B cell (primary cell): ENCODE measurements at regions not wholly inside any gene's neighbourhood (a gene's known extent, or its start where the extent isn't known, plus 50 kb on each side); places are given as distances from the start of the nearest gene placed in this dataset.

Source experiments
- ATAC-seq: fragments of 200-7000 bp; cut with Tn5 transposase; one replicate; pipeline ENCODE4 v1.10.0; 2021; ENCODE audit warnings: low read depth, mild to moderate bottlenecking, moderate number of reproducible peaks, moderate library complexity
- CTCF ChIA-PET: fragments of 350-600 bp; sonication (Branson Sonifier 250); formaldehyde crosslinking; loops from one replicate; lab custom pipeline; 2021; ENCODE audit warnings: antibody characterized with exemption, inconsistent platforms; lab: Charles Lee
- POLR2A ChIA-PET: fragments of 350-600 bp; sonication (Branson Sonifier 250); formaldehyde crosslinking; loops from one replicate; lab custom pipeline; 2021; ENCODE audit warnings: antibody characterized with exemption; lab: Charles Lee
- DNase-seq: peaks from one replicate; pipeline ENCODE4 v3.0.0; 2013
- H2AFZ ChIP-seq: 2 replicates; pipeline ENCODE4 v1.6.1; 2012; ENCODE audit warnings: mild to moderate bottlenecking, low read depth, low read length; ENCODE audit not compliant: insufficient read depth, poor library complexity, severe bottlenecking
- H3K27ac ChIP-seq, 2 donors: 1 replicate in 1 of 2; 2 replicates in 1 of 2; pipeline ENCODE4 v1.5.1; 2012 to 2013; ENCODE audit warnings: low read length in 2 of 2, mild to moderate bottlenecking in 2 of 2, moderate library complexity in 1 of 2
- H3K27me3 ChIP-seq, 4 experiments: fragments of 200-600 bp in 1 of 4; sonication (generic) in 1 of 4; replicated peaks in 1 of 4; 1 replicate in 2 of 4; 2 replicates in 2 of 4; pipeline versions ENCODE4 v1.6.1 to v1.7.0; 2013 to 2016; ENCODE audit warnings: low read length in 3 of 4, mild to moderate bottlenecking in 2 of 4, mixed read lengths in 1 of 4, moderate library complexity in 1 of 4; ENCODE audit not compliant: insufficient read depth in 4 of 4, control insufficient read depth in 3 of 4; ENCODE audit errors: control extremely low read depth in 1 of 4
- H3K36me3 ChIP-seq, 2 experiments: replicated peaks in 1 of 2; 1 replicate in 1 of 2; 2 replicates in 1 of 2; pipeline versions ENCODE4 v1.6.1 to v1.7.1; 2013; ENCODE audit warnings: low read length in 1 of 2; ENCODE audit not compliant: insufficient read depth in 2 of 2, control insufficient read depth in 1 of 2; ENCODE audit errors: control extremely low read depth in 1 of 2, extremely low read depth in 1 of 2
- H3K4me1 ChIP-seq, 2 donors: fragments of 200-600 bp in 1 of 2; sonication (generic) in 1 of 2; 1 replicate in 1 of 2; 2 replicates in 1 of 2; pipeline versions ENCODE4 v1.5.1 to v1.6.1; 2013 to 2017; ENCODE audit warnings: low read length in 2 of 2; ENCODE audit not compliant: control insufficient read depth in 2 of 2, insufficient read depth in 2 of 2
- H3K4me2 ChIP-seq: replicated peaks from 2 replicates; pipeline ENCODE3; 2012; ENCODE audit warnings: mild to moderate bottlenecking, low read depth, low read length; ENCODE audit not compliant: poor library complexity, severe bottlenecking
- H3K4me3 ChIP-seq, 5 experiments: fragments of 200-600 bp in 1 of 5; sonication (generic) in 1 of 5; 1 replicate in 3 of 5; 2 replicates in 2 of 5; pipeline versions ENCODE4 v1.5.1 to v1.7.0; 2011 to 2016; ENCODE audit warnings: low read length in 4 of 5, mild to moderate bottlenecking in 4 of 5, low read depth in 2 of 5, control low read depth in 1 of 5, moderate library complexity in 1 of 5; ENCODE audit not compliant: insufficient read depth in 1 of 5; ENCODE audit errors: control extremely low read depth in 1 of 5, extremely low read depth in 1 of 5
- H3K79me2 ChIP-seq: fragments of 200-600 bp; sonication (generic); one replicate; pipeline ENCODE4 v1.6.0; 2016; ENCODE audit warnings: low read length; ENCODE audit not compliant: control insufficient read depth, insufficient read depth
- H3K9ac ChIP-seq: fragments of 200-600 bp; sonication (generic); 2 replicates; pipeline ENCODE4 v1.6.1; 2017; ENCODE audit warnings: mild to moderate bottlenecking, low read length, moderate library complexity
- H3K9me3 ChIP-seq, 3 donors: one replicate each; pipeline versions ENCODE4 v1.6.1 to v1.7.1; 2013; ENCODE audit warnings: low read length in 2 of 3; ENCODE audit not compliant: control insufficient read depth in 2 of 3, insufficient read depth in 1 of 3; ENCODE audit errors: control extremely low read depth in 1 of 3
- H4K20me1 ChIP-seq: 2 replicates; pipeline ENCODE4 v1.6.0; 2012; ENCODE audit warnings: mild to moderate bottlenecking, low read length; ENCODE audit not compliant: insufficient read depth, control insufficient read depth, poor library complexity, severe bottlenecking
- H3K27ac Mint-ChIP-seq: one replicate; pipeline ENCODE4 v1.8.0; 2021; ENCODE audit warnings: mixed read lengths
- H3K27me3 Mint-ChIP-seq: one replicate; pipeline ENCODE4 v1.8.0; 2021; ENCODE audit warnings: mixed read lengths
- H3K4me1 Mint-ChIP-seq: one replicate; pipeline ENCODE4 v1.8.0; 2021; ENCODE audit warnings: mixed read lengths
- H3K4me3 Mint-ChIP-seq: one replicate; pipeline ENCODE4 v1.8.0; 2021; ENCODE audit warnings: mixed read lengths
- H3K9me3 Mint-ChIP-seq: one replicate; pipeline ENCODE4 v1.8.0; 2022; ENCODE audit warnings: mixed read lengths; ENCODE audit not compliant: insufficient read depth
- EZH2 ChIP-seq: IDR thresholded peaks from 2 replicates; pipeline ENCODE4 v1.6.1; 2012; ENCODE audit warnings: borderline replicate concordance, low read depth, mild to moderate bottlenecking, moderate library complexity, low read length; ENCODE audit not compliant: insufficient read depth, poor library complexity, severe bottlenecking
- WGBS: methylation state at CpG from one replicate; pipeline ENCODE4 v1.1.5; 2013; ENCODE audit warnings: missing lambda C conversion rate; ENCODE audit not compliant: insufficient coverage; 5-methylcytosine and 5-hydroxymethylcytosine counted together
- intact Hi-C: fragments of 100-400 bp; cut with micrococcal nuclease; formaldehyde crosslinking; loops from one replicate; pipeline ENCODE4 v1.10.0; 2022
- TF ChIP-seq, protein P1 (sequence below): fragments of 200-600 bp; IDR thresholded peaks from one replicate; pipeline ENCODE4 v1.8.0; 2022; ENCODE audit warnings: antibody characterized with exemption, mild to moderate bottlenecking

DNA sequence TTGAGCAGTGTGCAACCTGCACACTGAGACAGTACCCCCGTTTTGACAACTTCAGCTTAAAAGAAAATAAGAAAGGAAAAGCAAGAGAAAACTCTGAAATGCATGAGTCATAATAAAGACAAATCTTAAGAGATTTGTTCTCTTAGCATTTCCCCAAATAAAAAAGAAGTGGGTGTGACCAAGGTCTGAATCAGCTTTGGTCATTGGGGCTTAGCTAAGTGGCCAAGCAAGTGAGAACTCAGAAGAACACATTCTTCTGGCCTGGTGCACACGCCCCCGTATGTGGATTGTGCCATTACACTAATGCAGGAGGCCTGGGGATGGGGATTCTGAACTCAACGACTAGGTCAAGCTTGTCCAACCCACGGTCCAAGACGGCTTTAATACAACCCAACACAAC is 56.9 kb upstream of the PDZRN3 start:
- Histone ChIP-seq H3K36me3 (no peaks in the 10 kb centered on the region), H3K27ac (no peak overlapping the region), H4K20me1 (no peaks in the 10 kb centered on the region), H3K4me2 (no peak overlapping the region), H3K9me3 (peaks cover 0 to 3% (median 0%) of the 10 kb centered on the region in 3 donors), H3K27me3 (no peaks in the 10 kb centered on the region), H3K4me3 (no peak overlapping the region), H3K79me2 (no peaks in the 10 kb centered on the region), H3K9ac (no peak overlapping the region), H2AFZ (no peak overlapping the region), H3K4me1 (no peaks in the 10 kb centered on the region)
- ATAC-seq: no peak
- no peak for TF ChIP-seq EZH2
- TF ChIP-seq, protein P1, sequence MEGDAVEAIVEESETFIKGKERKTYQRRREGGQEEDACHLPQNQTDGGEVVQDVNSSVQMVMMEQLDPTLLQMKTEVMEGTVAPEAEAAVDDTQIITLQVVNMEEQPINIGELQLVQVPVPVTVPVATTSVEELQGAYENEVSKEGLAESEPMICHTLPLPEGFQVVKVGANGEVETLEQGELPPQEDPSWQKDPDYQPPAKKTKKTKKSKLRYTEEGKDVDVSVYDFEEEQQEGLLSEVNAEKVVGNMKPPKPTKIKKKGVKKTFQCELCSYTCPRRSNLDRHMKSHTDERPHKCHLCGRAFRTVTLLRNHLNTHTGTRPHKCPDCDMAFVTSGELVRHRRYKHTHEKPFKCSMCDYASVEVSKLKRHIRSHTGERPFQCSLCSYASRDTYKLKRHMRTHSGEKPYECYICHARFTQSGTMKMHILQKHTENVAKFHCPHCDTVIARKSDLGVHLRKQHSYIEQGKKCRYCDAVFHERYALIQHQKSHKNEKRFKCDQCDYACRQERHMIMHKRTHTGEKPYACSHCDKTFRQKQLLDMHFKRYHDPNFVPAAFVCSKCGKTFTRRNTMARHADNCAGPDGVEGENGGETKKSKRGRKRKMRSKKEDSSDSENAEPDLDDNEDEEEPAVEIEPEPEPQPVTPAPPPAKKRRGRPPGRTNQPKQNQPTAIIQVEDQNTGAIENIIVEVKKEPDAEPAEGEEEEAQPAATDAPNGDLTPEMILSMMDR: no peak
- ChIA-PET CTCF (no interaction called here), POLR2A (no interaction called here)
- H3K27me3 Mint-ChIP-seq: no peaks in the 10 kb centered on the region
- H3K4me1 Mint-ChIP-seq: no peaks in the 10 kb centered on the region
- WGBS: 61% methylated on average over 2 of the region's 6 CpGs
- no peak for DNase-seq
- H3K9me3 Mint-ChIP-seq: no peaks in the 10 kb centered on the region
- no peak overlapping the region for H3K4me3 Mint-ChIP-seq
- H3K27ac Mint-ChIP-seq: no peak overlapping the region
- intact Hi-C loops: no loop called here

DNA sequence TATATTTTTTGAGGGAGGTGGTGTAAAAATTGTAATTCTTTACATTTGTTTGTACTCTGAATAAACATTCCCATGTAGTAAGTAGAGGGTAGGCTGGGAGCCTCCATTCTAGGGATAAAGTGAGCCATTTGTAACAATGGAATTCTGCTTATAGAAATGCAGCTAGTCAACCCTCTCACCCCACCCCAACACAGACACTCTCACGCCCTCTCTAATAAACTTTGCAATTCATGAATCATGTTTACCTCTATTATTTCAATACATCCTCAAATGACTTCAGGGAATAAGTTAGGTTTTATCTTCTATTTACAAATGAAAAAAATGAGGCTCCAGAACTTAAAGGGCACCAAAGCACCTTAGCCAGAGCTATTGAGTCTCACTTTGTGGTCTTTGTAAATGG is 56.5 kb upstream of the PDZRN3 start:
- Mint-ChIP-seq H3K4me3 (no peak overlapping the region), H3K9me3 (no peaks in the 10 kb centered on the region)

More for the DNA sequence above, 56.5 kb upstream of the PDZRN3 start:
- H3K27me3 ChIP-seq: no peaks in the 10 kb centered on the region
- peaks cover 0 to 3% (median 0%) of the 10 kb centered on the region in 3 donors for H3K9me3 ChIP-seq
- no peak overlapping the region for H3K4me3 ChIP-seq
- Mint-ChIP-seq H3K27me3 (no peaks in the 10 kb centered on the region), H3K4me1 (no peaks in the 10 kb centered on the region), H3K27ac (no peak overlapping the region)
- TF ChIP-seq EZH2: no peak
- TF ChIP-seq, protein P1: no peak
- H2AFZ ChIP-seq: no peak overlapping the region
- H4K20me1 ChIP-seq: no peaks in the 10 kb centered on the region
- H3K4me2 ChIP-seq: no peak overlapping the region
- ATAC-seq: no peak
- CTCF ChIA-PET: no interaction called here
- intact Hi-C loops: no loop called here
- no peaks in the 10 kb centered on the region for H3K79me2 ChIP-seq
- H3K36me3 ChIP-seq: no peaks in the 10 kb centered on the region
- no peak for DNase-seq
- WGBS: no CpG with 5 or more reads among the region's 1 CpG
- POLR2A ChIA-PET: no interaction called here
- H3K9ac ChIP-seq: no peak overlapping the region
- H3K27ac ChIP-seq: no peak overlapping the region
- H3K4me1 ChIP-seq: no peaks in the 10 kb centered on the region
